ENCODE measurements at regions not wholly inside any gene's neighbourhood (a gene's known extent, or its start where the extent isn't known, plus 50 kb on each side); places are given as distances from the start of the nearest gene placed in this dataset.
"Not testable (repeated sequence)": the region's sequence is repeated elsewhere in the genome, so short reads cannot be mapped to it uniquely, and the experiment has no call there.

DNA sequence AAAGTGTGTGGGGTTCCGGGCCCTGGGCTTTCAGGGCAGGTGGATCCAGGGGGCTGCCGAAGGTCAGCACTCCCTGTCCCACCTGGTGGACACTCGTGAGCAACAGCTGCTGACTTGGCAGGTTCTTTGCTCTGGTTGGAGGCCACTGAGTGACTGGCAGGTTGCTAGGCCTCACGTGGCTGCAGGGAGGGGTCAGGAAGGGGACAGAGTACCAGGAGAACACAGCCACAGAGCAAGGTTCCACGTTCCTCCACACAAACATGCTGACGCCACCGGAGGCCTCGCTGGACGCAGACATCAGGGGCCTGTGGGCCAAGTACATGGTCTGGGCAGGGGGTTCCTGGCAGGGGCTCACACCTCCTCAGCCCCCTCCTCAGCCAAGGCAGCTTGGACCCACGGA lies 152.0 kb upstream of the CDK13 start:
- H3K4me3 Mint-ChIP-seq; H3K27me3 ChIP-seq (ENCODE audit: control insufficient read depth in 2 of 2, insufficient read depth in 2 of 2, low read length in 2 of 2); H3K36me3 ChIP-seq (ENCODE audit: control insufficient read depth in 2 of 3, insufficient read depth in 3 of 3, low read length in 3 of 3); POLR2A ChIA-PET; H3K9me3 ChIP-seq (ENCODE audit: control insufficient read depth in 2 of 3, low read length in 3 of 3); H3K27ac ChIP-seq (ENCODE audit: low read depth, low read length); H3K4me3 ChIP-seq (ENCODE audit: low read length); H3K36me3 Mint-ChIP-seq; DNase-seq; intact Hi-C loops (cut with micrococcal nuclease); CTCF ChIA-PET; ATAC-seq; H3K9me3 Mint-ChIP-seq; H3K4me1 ChIP-seq (ENCODE audit: control insufficient read depth in 2 of 2, insufficient read depth in 2 of 2, low read length in 2 of 2); H3K4me1 Mint-ChIP-seq; H3K27ac Mint-ChIP-seq: not testable (repeated sequence)
- H3K27me3 Mint-ChIP-seq = peaks cover 0 to 11% (median 0%) of the 10 kb centered on the region in 5 donors

- no peak for ATAC-seq
- H3K27ac Mint-ChIP-seq = no peak overlapping the region
Measured at GRCh38 chr7:39808796-39809481, 141.1 kb upstream of the CDK13 start.

GRCh38 chr7:39810204-39810642 lies 139.8 kb upstream of the CDK13 start:
- no peak for ATAC-seq
- Histone ChIP-seq H3K9me3 (ENCODE audit: control insufficient read depth in 2 of 3, low read length in 3 of 3) (no peaks in the 10 kb centered on the region), H3K27ac (ENCODE audit: low read depth, low read length) (no peak overlapping the region), H3K27me3 (ENCODE audit: control insufficient read depth in 2 of 2, insufficient read depth in 2 of 2, low read length in 2 of 2) (no peaks in the 10 kb centered on the region), H3K4me3 (ENCODE audit: low read length) (no peak overlapping the region), H3K36me3 (ENCODE audit: control insufficient read depth in 2 of 3, insufficient read depth in 3 of 3, low read length in 3 of 3) (no peaks in the 10 kb centered on the region), H3K4me1 (ENCODE audit: control insufficient read depth in 2 of 2, insufficient read depth in 2 of 2, low read length in 2 of 2) (no peaks in the 10 kb centered on the region)
- Mint-ChIP-seq H3K4me1 (no peaks in the 10 kb centered on the region), H3K4me3 (no peak overlapping the region), H3K9me3 (no peaks in the 10 kb centered on the region), H3K36me3 (no peaks in the 10 kb centered on the region), H3K27ac (no peak overlapping the region), H3K27me3 (peaks cover 5 to 33% (median 10%) of the 10 kb centered on the region in 5 donors)
- CTCF ChIA-PET = no interaction called here
- intact Hi-C loops (cut with micrococcal nuclease) = no loop called here
- no peak for DNase-seq
- POLR2A ChIA-PET = no interaction called here

More at GRCh38 chr7:39808796-39809481, 141.1 kb upstream of the CDK13 start:
- H3K4me1 ChIP-seq (ENCODE audit: control insufficient read depth in 2 of 2, insufficient read depth in 2 of 2, low read length in 2 of 2) = no peaks in the 10 kb centered on the region
- POLR2A ChIA-PET = no interaction called here
- CTCF ChIA-PET = no interaction called here
- DNase-seq = no peak
- intact Hi-C loops (cut with micrococcal nuclease) = no loop called here
- no peak overlapping the region for H3K27ac ChIP-seq (ENCODE audit: low read depth, low read length)
- no peak overlapping the region for H3K4me3 Mint-ChIP-seq
- no peaks in the 10 kb centered on the region for H3K9me3 ChIP-seq (ENCODE audit: control insufficient read depth in 2 of 3, low read length in 3 of 3)
- H3K4me1 Mint-ChIP-seq = no peaks in the 10 kb centered on the region
- no peaks in the 10 kb centered on the region for H3K9me3 Mint-ChIP-seq
- no peaks in the 10 kb centered on the region for H3K36me3 Mint-ChIP-seq
- H3K27me3 ChIP-seq (ENCODE audit: control insufficient read depth in 2 of 2, insufficient read depth in 2 of 2, low read length in 2 of 2) = no peaks in the 10 kb centered on the region
- H3K27me3 Mint-ChIP-seq = peaks cover 0 to 26% (median 7%) of the 10 kb centered on the region in 5 donors
- H3K36me3 ChIP-seq (ENCODE audit: control insufficient read depth in 2 of 3, insufficient read depth in 3 of 3, low read length in 3 of 3) = no peaks in the 10 kb centered on the region
- no peak overlapping the region for H3K4me3 ChIP-seq (ENCODE audit: low read length)

- DNase-seq (no peak), ATAC-seq (no peak)
- no peak overlapping the region for H3K27ac Mint-ChIP-seq
- ChIA-PET CTCF (no interaction called here), POLR2A (no interaction called here)
- no peaks in the 10 kb centered on the region for H3K36me3 Mint-ChIP-seq
- H3K27me3 ChIP-seq (ENCODE audit: control insufficient read depth in 2 of 2, insufficient read depth in 2 of 2, low read length in 2 of 2) = no peaks in the 10 kb centered on the region
- intact Hi-C loops (cut with micrococcal nuclease) = no loop called here
- no peak overlapping the region for H3K4me3 Mint-ChIP-seq
- no peaks in the 10 kb centered on the region for H3K9me3 Mint-ChIP-seq
- H3K27me3 Mint-ChIP-seq = peaks cover 10 to 38% (median 15%) of the 10 kb centered on the region in 5 donors
- no peaks in the 10 kb centered on the region for H3K4me1 Mint-ChIP-seq
- no peaks in the 10 kb centered on the region for H3K9me3 ChIP-seq (ENCODE audit: control insufficient read depth in 2 of 3, low read length in 3 of 3)
- H3K4me3 ChIP-seq (ENCODE audit: low read length) = no peak overlapping the region
- no peaks in the 10 kb centered on the region for H3K36me3 ChIP-seq (ENCODE audit: control insufficient read depth in 2 of 3, insufficient read depth in 3 of 3, low read length in 3 of 3)
- H3K4me1 ChIP-seq (ENCODE audit: control insufficient read depth in 2 of 2, insufficient read depth in 2 of 2, low read length in 2 of 2) = no peaks in the 10 kb centered on the region
- H3K27ac ChIP-seq (ENCODE audit: low read depth, low read length) = no peak overlapping the region
Measured at GRCh38 chr7:39810710-39811109, 139.3 kb upstream of the CDK13 start.

DNA sequence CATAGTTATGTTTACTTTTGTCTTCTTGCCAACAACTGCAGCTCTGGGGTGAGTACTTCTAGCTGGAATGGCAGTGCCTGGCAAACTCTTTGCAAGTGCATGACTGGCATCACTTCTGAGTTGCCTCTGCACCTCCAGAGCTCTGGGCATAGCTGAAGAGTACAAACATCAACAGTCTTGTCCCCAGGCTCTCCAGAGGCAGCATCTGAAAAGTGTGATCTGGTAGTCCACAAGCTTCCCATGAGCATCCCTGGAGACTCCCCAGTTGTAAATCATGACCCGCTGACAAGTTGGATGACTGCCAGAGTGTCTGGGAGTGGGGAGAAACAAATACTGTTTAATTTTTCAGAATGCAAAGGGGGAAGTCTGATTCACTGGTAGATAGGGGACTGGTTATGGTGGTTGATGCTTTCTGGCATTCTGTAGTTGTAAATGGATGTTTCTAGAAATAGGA lies 138.9 kb upstream of the CDK13 start:
- Mint-ChIP-seq H3K9me3 (no peaks in the 10 kb centered on the region), H3K4me1 (no peaks in the 10 kb centered on the region), H3K27me3 (peaks cover 13 to 40% (median 19%) of the 10 kb centered on the region in 5 donors), H3K4me3 (no peak overlapping the region), H3K27ac (no peak overlapping the region), H3K36me3 (no peaks in the 10 kb centered on the region)
- Histone ChIP-seq H3K4me1 (ENCODE audit: control insufficient read depth in 2 of 2, insufficient read depth in 2 of 2, low read length in 2 of 2) (no peaks in the 10 kb centered on the region), H3K4me3 (ENCODE audit: low read length) (no peak overlapping the region), H3K36me3 (ENCODE audit: control insufficient read depth in 2 of 3, insufficient read depth in 3 of 3, low read length in 3 of 3) (no peaks in the 10 kb centered on the region), H3K27me3 (ENCODE audit: control insufficient read depth in 2 of 2, insufficient read depth in 2 of 2, low read length in 2 of 2) (no peaks in the 10 kb centered on the region), H3K27ac (ENCODE audit: low read depth, low read length) (no peak overlapping the region), H3K9me3 (ENCODE audit: control insufficient read depth in 2 of 3, low read length in 3 of 3) (no peaks in the 10 kb centered on the region)
- no peak for DNase-seq
- intact Hi-C loops (cut with micrococcal nuclease) = no loop called here
- CTCF ChIA-PET = no interaction called here
- POLR2A ChIA-PET = no interaction called here
- no peak for ATAC-seq

DNA sequence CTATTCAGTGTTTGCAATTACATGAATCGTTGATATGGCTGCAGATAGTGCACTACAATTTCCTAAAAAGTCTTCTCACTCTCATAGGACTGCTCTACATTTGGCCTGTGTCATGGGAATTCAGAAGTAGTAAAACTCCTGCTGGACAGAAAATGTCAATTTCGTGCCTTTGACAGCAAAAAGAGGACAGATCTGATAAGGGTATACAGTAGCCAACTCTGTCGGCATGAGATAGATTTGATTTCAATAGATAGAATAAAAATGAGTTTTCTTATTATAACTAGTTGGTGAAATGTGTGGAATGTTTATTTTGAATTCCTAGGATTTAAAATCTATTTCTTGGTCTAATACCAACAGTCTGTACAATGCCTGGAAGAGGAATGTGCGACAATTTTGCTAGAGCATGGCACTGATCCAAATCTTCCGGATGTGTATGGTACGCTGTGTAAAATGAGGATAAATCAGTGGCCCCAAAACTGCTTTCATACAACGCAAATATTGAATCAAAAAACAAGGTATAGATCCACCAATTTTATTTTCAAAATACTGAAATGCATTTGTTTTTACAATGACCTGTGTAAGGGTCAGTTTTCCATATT lies 133.5 kb upstream of the CDK13 start:
- Mint-ChIP-seq H3K27me3 (peaks cover 23 to 56% (median 31%) of the 10 kb centered on the region in 5 donors), H3K9me3 (no peaks in the 10 kb centered on the region), H3K4me3 (no peak overlapping the region), H3K27ac (no peak overlapping the region), H3K36me3 (no peaks in the 10 kb centered on the region), H3K4me1 (no peaks in the 10 kb centered on the region)
- Histone ChIP-seq H3K27me3 (ENCODE audit: control insufficient read depth in 2 of 2, insufficient read depth in 2 of 2, low read length in 2 of 2) (no peaks in the 10 kb centered on the region), H3K9me3 (ENCODE audit: control insufficient read depth in 2 of 3, low read length in 3 of 3) (no peaks in the 10 kb centered on the region), H3K27ac (ENCODE audit: low read depth, low read length) (no peak overlapping the region), H3K36me3 (ENCODE audit: control insufficient read depth in 2 of 3, insufficient read depth in 3 of 3, low read length in 3 of 3) (no peaks in the 10 kb centered on the region), H3K4me3 (ENCODE audit: low read length) (no peak overlapping the region), H3K4me1 (ENCODE audit: control insufficient read depth in 2 of 2, insufficient read depth in 2 of 2, low read length in 2 of 2) (no peaks in the 10 kb centered on the region)
- intact Hi-C loops (cut with micrococcal nuclease) = no loop called here
- ChIA-PET POLR2A (no interaction called here), CTCF (no interaction called here)
- DNase-seq (no peak), ATAC-seq (no peak)

GRCh38 chr7:39819514-39819913 lies 130.5 kb upstream of the CDK13 start:
- Histone ChIP-seq H3K27ac (ENCODE audit: low read depth, low read length) (no peak overlapping the region), H3K9me3 (ENCODE audit: control insufficient read depth in 2 of 3, low read length in 3 of 3) (no peaks in the 10 kb centered on the region), H3K36me3 (ENCODE audit: control insufficient read depth in 2 of 3, insufficient read depth in 3 of 3, low read length in 3 of 3) (no peaks in the 10 kb centered on the region), H3K27me3 (ENCODE audit: control insufficient read depth in 2 of 2, insufficient read depth in 2 of 2, low read length in 2 of 2) (no peaks in the 10 kb centered on the region), H3K4me3 (ENCODE audit: low read length) (no peak overlapping the region), H3K4me1 (ENCODE audit: control insufficient read depth in 2 of 2, insufficient read depth in 2 of 2, low read length in 2 of 2) (no peaks in the 10 kb centered on the region)
- Mint-ChIP-seq H3K36me3 (no peaks in the 10 kb centered on the region), H3K9me3 (no peaks in the 10 kb centered on the region), H3K4me3 (no peak overlapping the region), H3K27ac (no peak overlapping the region), H3K27me3 (peaks cover 24 to 70% (median 36%) of the 10 kb centered on the region in 5 donors), H3K4me1 (no peaks in the 10 kb centered on the region)
- no peak for ATAC-seq
- intact Hi-C loops (cut with micrococcal nuclease) = no loop called here
- CTCF ChIA-PET = no interaction called here
- no peak for DNase-seq
- POLR2A ChIA-PET = no interaction called here
